LNCAP (cell line): ENCODE measurements at regions not wholly inside any gene's neighbourhood (a gene's known extent, or its start where the extent isn't known, plus 50 kb on each side); places are given as distances from the start of the nearest gene placed in this dataset.

Source experiments
- TF ChIP-seq, protein P1 (sequence below): fragments of 450-650 bp; IDR thresholded peaks from 2 replicates; pipeline ENCODE4 v1.5.1; 2017; ENCODE audit warnings: mild to moderate bottlenecking

DNA sequence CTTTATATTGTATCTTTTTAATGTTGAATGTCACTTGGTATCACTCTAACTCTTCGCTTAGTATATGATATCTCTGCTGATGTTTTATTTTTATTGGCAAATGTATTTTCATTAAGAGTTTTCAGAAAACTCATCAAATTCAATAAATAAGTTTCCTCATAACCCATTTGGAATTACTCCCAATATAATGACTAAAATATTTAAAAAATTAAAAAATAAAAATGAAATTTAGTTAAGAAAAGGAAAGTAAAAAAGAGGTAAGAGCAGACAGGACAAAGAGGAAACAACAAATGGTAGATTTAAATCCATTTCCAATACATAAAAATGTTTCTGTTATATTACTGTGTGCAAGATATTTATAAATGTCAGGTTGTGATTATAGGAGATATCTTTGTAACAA lies 548.9 kb upstream of the SPRY2 start:
- TF ChIP-seq, protein P1, sequence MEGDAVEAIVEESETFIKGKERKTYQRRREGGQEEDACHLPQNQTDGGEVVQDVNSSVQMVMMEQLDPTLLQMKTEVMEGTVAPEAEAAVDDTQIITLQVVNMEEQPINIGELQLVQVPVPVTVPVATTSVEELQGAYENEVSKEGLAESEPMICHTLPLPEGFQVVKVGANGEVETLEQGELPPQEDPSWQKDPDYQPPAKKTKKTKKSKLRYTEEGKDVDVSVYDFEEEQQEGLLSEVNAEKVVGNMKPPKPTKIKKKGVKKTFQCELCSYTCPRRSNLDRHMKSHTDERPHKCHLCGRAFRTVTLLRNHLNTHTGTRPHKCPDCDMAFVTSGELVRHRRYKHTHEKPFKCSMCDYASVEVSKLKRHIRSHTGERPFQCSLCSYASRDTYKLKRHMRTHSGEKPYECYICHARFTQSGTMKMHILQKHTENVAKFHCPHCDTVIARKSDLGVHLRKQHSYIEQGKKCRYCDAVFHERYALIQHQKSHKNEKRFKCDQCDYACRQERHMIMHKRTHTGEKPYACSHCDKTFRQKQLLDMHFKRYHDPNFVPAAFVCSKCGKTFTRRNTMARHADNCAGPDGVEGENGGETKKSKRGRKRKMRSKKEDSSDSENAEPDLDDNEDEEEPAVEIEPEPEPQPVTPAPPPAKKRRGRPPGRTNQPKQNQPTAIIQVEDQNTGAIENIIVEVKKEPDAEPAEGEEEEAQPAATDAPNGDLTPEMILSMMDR = no peak

DNA sequence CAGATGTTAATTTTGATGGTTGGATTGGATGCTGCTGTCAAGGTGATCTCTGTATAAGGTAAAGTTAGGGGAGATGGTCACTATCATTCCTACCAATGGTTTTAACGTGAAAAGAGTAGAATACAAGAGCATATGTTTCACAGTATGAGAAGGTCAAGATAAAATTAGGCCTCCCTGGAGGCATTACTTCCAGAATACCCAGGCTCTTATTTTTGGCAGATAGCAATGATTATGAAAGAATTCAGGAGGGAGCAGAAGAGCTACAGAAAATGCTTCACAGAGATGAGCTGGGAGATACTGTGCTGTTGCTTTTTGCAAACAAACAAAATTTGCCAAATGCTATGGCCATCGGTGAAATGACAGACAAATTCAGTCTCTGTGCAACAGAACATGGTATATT lies 547.5 kb upstream of the SPRY2 start:
- TF ChIP-seq, protein P1 = no peak

DNA sequence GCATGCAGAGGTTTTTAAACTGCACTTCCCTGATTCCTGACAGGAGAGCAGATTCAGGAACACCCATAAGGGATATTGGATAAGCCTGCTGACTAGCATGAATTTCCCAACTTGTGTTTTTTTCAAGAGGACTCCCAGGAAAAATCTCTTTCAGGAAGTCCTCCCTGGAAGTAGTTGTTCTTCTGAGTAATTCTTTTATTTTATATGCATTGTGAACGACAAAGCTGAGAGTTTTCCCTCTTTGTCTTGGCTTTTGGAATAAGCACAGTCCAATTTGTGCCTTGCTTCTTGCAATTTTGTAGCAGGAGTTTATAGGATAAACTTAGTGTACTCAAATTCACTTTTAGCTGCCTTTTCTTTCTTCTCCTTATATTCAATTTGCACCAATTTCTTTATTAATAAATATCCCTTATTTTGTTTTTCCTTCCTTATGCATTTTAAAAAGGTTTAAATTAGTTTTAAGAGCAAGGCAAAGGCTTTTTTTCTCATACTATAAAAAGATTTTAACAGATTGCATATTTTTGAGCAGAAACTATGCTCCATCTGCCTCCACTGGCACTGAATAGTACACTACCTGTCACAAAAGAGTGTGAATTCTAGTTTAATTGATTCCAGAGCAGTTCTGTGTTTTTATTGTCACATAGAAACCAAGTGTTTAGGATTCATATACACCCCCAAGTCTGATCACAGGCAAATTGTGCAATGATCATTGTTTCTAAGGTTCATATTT lies 543.3 kb upstream of the SPRY2 start:
- TF ChIP-seq, protein P1 = no peak

DNA sequence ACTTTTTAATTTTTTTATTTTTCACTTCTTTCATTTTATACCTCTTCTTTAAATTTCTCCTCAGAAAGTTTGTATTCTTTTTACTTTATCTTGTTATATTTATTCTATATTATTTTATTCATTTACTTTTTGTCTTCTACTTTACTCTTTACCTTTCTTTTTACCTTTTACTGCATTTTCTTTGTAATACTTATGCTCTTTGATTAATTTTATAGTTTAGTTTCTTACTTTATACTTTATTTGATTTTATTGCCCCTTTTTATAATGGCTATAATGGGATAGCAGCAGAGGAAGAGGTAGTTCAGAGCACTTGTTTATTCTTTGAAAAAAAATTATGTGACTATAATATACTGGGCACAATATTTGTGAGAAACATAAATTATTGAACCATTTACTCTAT lies 542.6 kb upstream of the SPRY2 start:
- TF ChIP-seq, protein P1 = no peak

DNA sequence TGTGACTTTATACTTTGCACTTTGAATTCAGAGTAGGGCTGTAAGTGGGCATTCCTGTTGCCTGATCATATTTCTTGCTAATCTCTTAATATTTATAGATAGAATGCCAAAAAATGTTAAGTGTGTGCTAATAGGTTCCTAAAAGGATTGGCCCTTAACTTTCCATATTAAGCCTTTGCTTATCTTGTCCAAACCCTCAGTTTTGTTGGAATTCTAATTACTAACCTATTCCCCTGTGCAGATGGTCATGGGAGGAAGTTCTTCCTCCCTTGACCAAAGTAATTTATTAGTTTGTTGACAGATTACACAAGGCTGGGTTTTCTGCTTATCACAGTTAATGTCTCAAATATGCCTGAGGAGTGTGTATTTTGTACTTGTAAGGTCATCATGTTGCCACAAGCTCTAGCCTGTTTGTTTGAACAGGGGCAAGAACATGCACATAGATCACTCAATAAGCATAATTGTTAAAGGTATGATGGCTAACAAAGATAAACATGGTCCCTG lies 541.1 kb upstream of the SPRY2 start:
- TF ChIP-seq, protein P1 = no peak

DNA sequence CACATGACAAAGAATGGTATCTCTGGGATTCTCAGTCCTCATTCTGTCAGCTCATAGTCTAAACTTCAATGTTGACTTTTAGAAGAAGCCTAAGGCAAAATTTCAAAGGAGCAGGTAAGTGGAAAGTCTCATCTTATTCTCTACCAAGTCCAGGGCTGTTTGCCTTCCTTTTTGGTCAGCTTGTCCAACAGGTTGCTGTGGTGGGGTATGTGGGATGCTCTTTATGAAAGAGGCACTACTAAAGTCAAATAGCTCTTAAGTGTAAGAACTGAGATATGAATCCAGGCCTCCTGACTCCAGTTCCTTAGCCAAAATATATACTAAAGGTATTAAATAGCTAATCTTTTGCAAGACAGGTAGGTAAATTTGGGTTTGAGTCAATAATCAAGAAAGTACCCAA lies 540.6 kb upstream of the SPRY2 start:
- TF ChIP-seq, protein P1 = no peak

DNA sequence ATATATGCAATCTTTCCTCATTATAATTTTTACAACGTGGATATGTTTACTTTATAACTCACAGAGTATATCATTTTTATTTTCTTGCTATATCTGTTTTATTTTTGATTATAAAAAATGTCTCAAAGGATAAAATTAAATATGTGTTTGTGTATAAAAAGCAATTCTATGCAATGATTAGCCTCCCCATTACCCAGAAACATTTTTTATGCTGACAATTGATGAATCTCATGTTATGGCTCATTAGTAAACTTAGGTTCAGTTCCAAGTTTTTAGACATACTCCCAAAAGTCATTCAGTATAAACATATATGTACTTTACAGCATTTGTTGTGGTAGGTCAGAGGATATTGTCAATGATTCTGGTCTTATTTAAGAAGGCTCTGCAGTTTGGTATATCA lies 540.1 kb upstream of the SPRY2 start:
- TF ChIP-seq, protein P1 = no peak

DNA sequence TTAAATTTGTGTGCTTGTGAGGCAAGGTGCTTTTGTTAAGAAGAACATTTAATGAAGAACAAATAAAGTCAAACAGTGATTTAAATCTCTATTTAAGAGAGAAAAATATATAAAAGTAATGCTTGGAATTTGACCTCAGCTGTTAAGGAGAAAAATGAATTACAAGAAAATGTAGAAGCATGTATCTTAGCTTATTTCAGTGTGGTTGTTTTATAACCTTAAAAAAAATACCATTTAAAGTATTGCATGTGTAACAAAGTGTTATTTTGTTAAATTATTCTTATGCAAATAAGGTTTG lies 537.0 kb upstream of the SPRY2 start:
- TF ChIP-seq, protein P1 = no peak
